ENCODE measurements at regions not wholly inside any gene's neighbourhood (a gene's known extent, or its start where the extent isn't known, plus 50 kb on each side); places are given as distances from the start of the nearest gene placed in this dataset.
A peak's percentile ranks its signal among the peaks of the same experiment; 100 is the strongest.

DNA sequence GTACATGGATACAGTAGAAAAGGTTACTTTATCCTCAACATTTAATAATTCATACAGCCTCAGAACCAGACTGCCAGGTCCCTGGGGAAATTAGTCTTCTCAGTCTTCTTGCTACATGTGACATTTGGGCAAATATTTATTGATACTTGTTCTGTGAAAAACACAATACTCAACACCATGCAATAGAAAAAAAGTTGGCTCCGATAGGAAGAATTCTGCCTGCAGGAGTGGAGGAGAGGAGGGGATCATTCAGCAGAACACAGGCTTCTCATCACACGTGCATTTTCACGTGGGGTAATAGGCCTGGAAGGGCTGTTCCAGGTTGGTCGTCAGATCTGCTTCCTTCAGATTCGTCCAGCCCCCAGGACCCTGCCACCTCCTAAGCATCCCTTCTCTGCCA, 58.4 kb upstream of the ACKR3 start:
- peaks cover 4% of the 10 kb centered on the region in 2 experiments for H3K4me1 ChIP-seq (ENCODE audit: control insufficient read depth in 1 of 2, insufficient read depth in 2 of 2, low read length in 2 of 2)
- H3K23ac ChIP-seq (ENCODE audit: low read length), result no peak overlapping the region
- H4K12ac ChIP-seq (ENCODE audit: low read depth, low read length), result no peak overlapping the region
- no peak overlapping the region for H3K4me3 ChIP-seq (ENCODE audit: low read depth, low read length)
- no peak overlapping the region for H4K91ac ChIP-seq (ENCODE audit: low read depth, low read length)
- no peak overlapping the region for H2AFZ ChIP-seq (ENCODE audit: insufficient read depth, low read length, poor library complexity)
- H3K4me2 ChIP-seq (ENCODE audit: low read length), result no peak overlapping the region
- H2BK120ac ChIP-seq (ENCODE audit: insufficient read depth, low read length, poor library complexity), result no peak overlapping the region
- H3K36me3 ChIP-seq (ENCODE audit: control insufficient read depth in 1 of 2, insufficient read depth in 2 of 2, low read length in 2 of 2), result no peaks in the 10 kb centered on the region
- no peaks in the 10 kb centered on the region for H3K79me2 ChIP-seq (ENCODE audit: control insufficient read depth, insufficient read depth, low read length, poor library complexity)
- H2AK5ac ChIP-seq (ENCODE audit: low read length), result peak overlapping the region; percentile 9
- WGBS (ENCODE audit: extremely low coverage, insufficient coverage, insufficient read length), result no CpG with 5 or more reads among the region's 5 CpGs
- H3K9ac ChIP-seq (ENCODE audit: low read length), result no peak overlapping the region
- DNase-seq, result no peak
- H3K9me3 ChIP-seq (ENCODE audit: insufficient read depth, low read depth, low read length), result peaks cover 2% of the 10 kb centered on the region
- H4K8ac ChIP-seq (ENCODE audit: low read depth, low read length), result no peak overlapping the region
- no peak overlapping the region for H3K18ac ChIP-seq (ENCODE audit: low read length)
- H3K27ac ChIP-seq (ENCODE audit: low read depth, low read length), result no peak overlapping the region
- no peak overlapping the region for H3K14ac ChIP-seq (ENCODE audit: low read length)
- peaks cover 7% of the 10 kb centered on the region for H3K79me1 ChIP-seq (ENCODE audit: low read length)
- H2BK12ac ChIP-seq (ENCODE audit: low read length), result peak overlapping the region; percentile 50
- no peak overlapping the region for H2BK5ac ChIP-seq (ENCODE audit: low read depth, low read length, poor library complexity)
- H3K27me3 ChIP-seq (ENCODE audit: insufficient read depth, low read length), result no peaks in the 10 kb centered on the region
- no peak overlapping the region for H3K4ac ChIP-seq (ENCODE audit: low read depth, low read length)

DNA sequence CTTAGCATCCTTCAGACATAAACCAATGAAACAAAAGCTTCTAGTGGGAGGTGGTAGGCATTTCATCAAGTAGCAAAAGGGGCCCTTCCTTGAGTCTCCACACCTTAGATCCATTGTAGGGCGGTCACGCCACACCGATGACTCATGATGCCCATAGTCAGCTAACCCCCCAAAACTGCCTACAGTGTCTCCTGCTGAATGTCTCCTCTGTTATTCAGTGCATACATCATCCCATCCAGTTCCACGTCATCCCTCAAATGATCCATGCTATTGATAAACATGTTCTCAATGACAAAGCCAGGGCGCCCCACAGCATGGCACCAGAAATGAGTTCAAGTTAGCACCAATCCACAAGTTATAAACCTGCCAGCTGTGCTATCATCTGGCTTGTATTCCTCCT, 57.4 kb upstream of the ACKR3 start:
- Histone ChIP-seq H4K91ac (ENCODE audit: low read depth, low read length) (no peak overlapping the region), H3K4me1 (ENCODE audit: control insufficient read depth in 1 of 2, insufficient read depth in 2 of 2, low read length in 2 of 2) (peaks cover 4% of the 10 kb centered on the region in 2 experiments), H3K79me2 (ENCODE audit: control insufficient read depth, insufficient read depth, low read length, poor library complexity) (no peaks in the 10 kb centered on the region), H3K4ac (ENCODE audit: low read depth, low read length) (no peak overlapping the region), H3K14ac (ENCODE audit: low read length) (no peak overlapping the region), H3K18ac (ENCODE audit: low read length) (no peak overlapping the region), H3K9me3 (ENCODE audit: insufficient read depth, low read depth, low read length) (peaks cover 1% of the 10 kb centered on the region), H2AK5ac (ENCODE audit: low read length) (no peak overlapping the region), H3K4me2 (ENCODE audit: low read length) (no peak overlapping the region), H2AFZ (ENCODE audit: insufficient read depth, low read length, poor library complexity) (no peak overlapping the region), H2BK5ac (ENCODE audit: low read depth, low read length, poor library complexity) (no peak overlapping the region), H3K27ac (ENCODE audit: low read depth, low read length) (no peak overlapping the region), H2BK120ac (ENCODE audit: insufficient read depth, low read length, poor library complexity) (no peak overlapping the region), H3K4me3 (ENCODE audit: low read depth, low read length) (no peak overlapping the region), H3K9ac (ENCODE audit: low read length) (no peak overlapping the region), H3K23ac (ENCODE audit: low read length) (no peak overlapping the region), H4K8ac (ENCODE audit: low read depth, low read length) (no peak overlapping the region), H4K12ac (ENCODE audit: low read depth, low read length) (no peak overlapping the region), H3K79me1 (ENCODE audit: low read length) (peaks cover 7% of the 10 kb centered on the region), H3K27me3 (ENCODE audit: insufficient read depth, low read length) (no peaks in the 10 kb centered on the region), H2BK12ac (ENCODE audit: low read length) (peak overlapping the region; percentile 0), H3K36me3 (ENCODE audit: control insufficient read depth in 1 of 2, insufficient read depth in 2 of 2, low read length in 2 of 2) (no peaks in the 10 kb centered on the region)
- no CpG with 5 or more reads among the region's 5 CpGs for whole genome bisulfite sequencing (ENCODE audit: extremely low coverage, insufficient coverage, insufficient read length)
- no peak for DNase-seq

DNA sequence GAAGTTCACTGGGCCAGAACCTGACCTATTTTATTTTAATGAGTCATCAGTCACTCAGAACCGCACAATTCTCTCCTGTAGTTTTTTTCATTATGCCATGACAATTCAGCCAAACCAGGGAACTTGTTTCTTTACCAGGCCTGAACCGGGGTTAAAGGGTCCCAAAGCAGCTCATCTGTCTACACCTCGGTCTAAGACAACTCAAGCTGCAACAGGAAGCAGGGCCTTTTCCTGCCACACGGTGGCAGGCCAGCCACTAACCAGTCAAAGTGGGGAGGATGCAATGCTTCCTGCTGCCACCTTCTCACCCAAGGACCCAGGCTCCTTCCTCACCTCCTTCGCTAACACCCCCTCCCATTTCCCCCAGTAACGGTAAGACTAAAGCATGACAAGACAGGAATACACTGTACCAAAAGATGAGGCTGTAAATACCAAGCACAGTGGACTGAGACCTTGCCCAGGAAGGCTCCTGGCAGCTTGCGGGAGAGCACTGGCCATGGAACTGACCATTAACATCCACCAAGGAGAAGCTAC, 56.7 kb upstream of the ACKR3 start:
- Histone ChIP-seq H3K4ac (ENCODE audit: low read depth, low read length) (no peak overlapping the region), H3K27me3 (ENCODE audit: insufficient read depth, low read length) (no peaks in the 10 kb centered on the region), H3K18ac (ENCODE audit: low read length) (peak overlapping the region; percentile 23), H2AFZ (ENCODE audit: insufficient read depth, low read length, poor library complexity) (peak overlapping the region; percentile 37), H3K27ac (ENCODE audit: low read depth, low read length) (no peak overlapping the region), H4K8ac (ENCODE audit: low read depth, low read length) (peak overlapping the region; percentile 8), H2BK120ac (ENCODE audit: insufficient read depth, low read length, poor library complexity) (peak overlapping the region; percentile 47), H3K79me1 (ENCODE audit: low read length) (peaks cover 7% of the 10 kb centered on the region), H2BK5ac (ENCODE audit: low read depth, low read length, poor library complexity) (no peak overlapping the region), H2BK12ac (ENCODE audit: low read length) (peak overlapping the region; percentile 70), H3K4me1 (ENCODE audit: control insufficient read depth in 1 of 2, insufficient read depth in 2 of 2, low read length in 2 of 2) (peaks cover 4% of the 10 kb centered on the region in 2 experiments), H3K79me2 (ENCODE audit: control insufficient read depth, insufficient read depth, low read length, poor library complexity) (no peaks in the 10 kb centered on the region), H3K4me2 (ENCODE audit: low read length) (no peak overlapping the region), H2AK5ac (ENCODE audit: low read length) (peak overlapping the region; percentile 10), H3K4me3 (ENCODE audit: low read depth, low read length) (no peak overlapping the region), H3K23ac (ENCODE audit: low read length) (no peak overlapping the region), H3K14ac (ENCODE audit: low read length) (peak overlapping the region; percentile 55), H3K9me3 (ENCODE audit: insufficient read depth, low read depth, low read length) (no peaks in the 10 kb centered on the region), H3K36me3 (ENCODE audit: control insufficient read depth in 1 of 2, insufficient read depth in 2 of 2, low read length in 2 of 2) (no peaks in the 10 kb centered on the region), H4K12ac (ENCODE audit: low read depth, low read length) (no peak overlapping the region), H3K9ac (ENCODE audit: low read length) (no peak overlapping the region), H4K91ac (ENCODE audit: low read depth, low read length) (peak overlapping the region; percentile 41)
- peak; percentile 26 to 67 for DNase-seq
- no CpG with 5 or more reads among the region's 7 CpGs for WGBS (ENCODE audit: extremely low coverage, insufficient coverage, insufficient read length)

DNA sequence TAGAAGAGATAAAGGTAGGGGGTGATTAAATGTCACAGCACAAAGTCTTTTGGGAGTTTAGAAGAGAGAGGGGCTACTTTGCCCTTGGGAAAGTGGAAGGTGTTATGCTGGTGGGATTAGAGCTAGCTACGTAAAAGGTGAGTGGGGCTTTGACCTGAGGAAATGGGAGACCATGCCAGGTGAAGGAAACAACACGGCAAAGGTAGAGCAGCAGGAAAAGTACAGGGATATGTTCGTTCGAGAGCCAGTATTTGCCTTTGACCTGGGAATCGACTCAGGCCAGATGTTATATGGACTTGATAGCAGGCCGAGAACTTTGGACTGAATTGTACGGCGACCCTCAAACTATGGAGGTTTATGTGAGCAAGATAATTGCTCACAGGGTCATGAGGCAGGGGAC, 55.7 kb upstream of the ACKR3 start:
- no peak overlapping the region for H3K4me2 ChIP-seq (ENCODE audit: low read length)
- H3K18ac ChIP-seq (ENCODE audit: low read length), result no peak overlapping the region
- DNase-seq, result no peak
- H3K4me1 ChIP-seq (ENCODE audit: control insufficient read depth in 1 of 2, insufficient read depth in 2 of 2, low read length in 2 of 2), result peaks cover 4% of the 10 kb centered on the region in 2 experiments
- no CpG with 5 or more reads among the region's 8 CpGs for WGBS (ENCODE audit: extremely low coverage, insufficient coverage, insufficient read length)
- no peak overlapping the region for H4K12ac ChIP-seq (ENCODE audit: low read depth, low read length)
- H3K4ac ChIP-seq (ENCODE audit: low read depth, low read length), result no peak overlapping the region
- H3K36me3 ChIP-seq (ENCODE audit: control insufficient read depth in 1 of 2, insufficient read depth in 2 of 2, low read length in 2 of 2), result no peaks in the 10 kb centered on the region
- H2BK5ac ChIP-seq (ENCODE audit: low read depth, low read length, poor library complexity), result no peak overlapping the region
- H3K9me3 ChIP-seq (ENCODE audit: insufficient read depth, low read depth, low read length), result no peaks in the 10 kb centered on the region
- no peak overlapping the region for H3K4me3 ChIP-seq (ENCODE audit: low read depth, low read length)
- H4K8ac ChIP-seq (ENCODE audit: low read depth, low read length), result no peak overlapping the region
- peak overlapping the region; percentile 79 for H2AK5ac ChIP-seq (ENCODE audit: low read length)
- H3K9ac ChIP-seq (ENCODE audit: low read length), result no peak overlapping the region
- H2BK120ac ChIP-seq (ENCODE audit: insufficient read depth, low read length, poor library complexity), result peak overlapping the region; percentile 11
- H2AFZ ChIP-seq (ENCODE audit: insufficient read depth, low read length, poor library complexity), result no peak overlapping the region
- no peak overlapping the region for H3K27ac ChIP-seq (ENCODE audit: low read depth, low read length)
- H3K79me1 ChIP-seq (ENCODE audit: low read length), result peaks cover 7% of the 10 kb centered on the region
- H2BK12ac ChIP-seq (ENCODE audit: low read length), result peak overlapping the region; percentile 37
- H3K27me3 ChIP-seq (ENCODE audit: insufficient read depth, low read length), result no peaks in the 10 kb centered on the region
- H3K79me2 ChIP-seq (ENCODE audit: control insufficient read depth, insufficient read depth, low read length, poor library complexity), result no peaks in the 10 kb centered on the region
- H3K23ac ChIP-seq (ENCODE audit: low read length), result no peak overlapping the region
- peak overlapping the region; percentile 39 for H4K91ac ChIP-seq (ENCODE audit: low read depth, low read length)
- no peak overlapping the region for H3K14ac ChIP-seq (ENCODE audit: low read length)
